GM21619 (cell line): ENCODE measurements at regions not wholly inside any gene's neighbourhood (a gene's known extent, or its start where the extent isn't known, plus 50 kb on each side); places are given as distances from the start of the nearest gene placed in this dataset.
"Not testable (repeated sequence)": the region's sequence is repeated elsewhere in the genome, so short reads cannot be mapped to it uniquely, and the experiment has no call there.

ENCODE experiments used
- ATAC-seq: cut with Tn5 transposase; IDR thresholded peaks from one replicate; pipeline ENCODE4 v1.9.1; 2021; ENCODE audit not compliant: unreplicated experiment

DNA sequence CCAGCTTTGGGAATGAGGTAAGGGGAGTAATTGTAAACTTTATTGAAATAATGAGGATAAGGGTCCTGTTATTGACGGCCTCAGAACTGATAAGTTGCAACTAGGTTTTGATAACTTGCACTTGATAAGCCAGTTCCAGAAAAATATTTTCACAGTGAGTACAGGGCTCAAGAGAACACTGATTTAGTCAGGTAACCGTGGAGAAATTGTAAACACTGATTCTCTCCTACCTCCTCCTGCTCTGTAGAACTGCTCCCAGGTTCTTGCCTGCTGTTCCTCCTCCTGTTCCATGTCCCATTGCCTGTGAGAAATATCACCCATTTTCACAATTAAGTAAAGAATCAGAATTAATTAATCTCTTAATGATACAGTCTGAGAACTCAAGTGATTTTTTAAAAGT is 55.0 kb upstream of the CXXC4 start:
- ATAC-seq, result no peak

DNA sequence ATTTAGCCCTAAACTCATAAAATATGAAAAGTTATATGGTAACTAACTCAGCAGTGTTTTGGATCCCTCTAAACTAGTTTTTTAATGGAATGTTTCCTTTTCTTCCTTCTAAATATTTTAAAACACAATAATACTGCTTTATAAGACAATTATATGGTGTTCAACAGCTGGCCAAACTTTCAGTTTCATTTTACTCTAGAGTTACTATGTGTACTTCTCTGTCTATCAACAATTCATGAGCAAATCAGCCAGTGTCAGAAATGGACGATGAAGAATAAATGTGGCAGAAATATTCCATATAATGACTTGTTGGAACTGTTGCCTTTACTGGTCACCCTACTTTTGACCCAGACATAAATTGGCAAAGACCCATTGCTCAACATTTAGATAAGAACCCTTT is 64.8 kb upstream of the CXXC4 start:
- no peak for ATAC-seq

DNA sequence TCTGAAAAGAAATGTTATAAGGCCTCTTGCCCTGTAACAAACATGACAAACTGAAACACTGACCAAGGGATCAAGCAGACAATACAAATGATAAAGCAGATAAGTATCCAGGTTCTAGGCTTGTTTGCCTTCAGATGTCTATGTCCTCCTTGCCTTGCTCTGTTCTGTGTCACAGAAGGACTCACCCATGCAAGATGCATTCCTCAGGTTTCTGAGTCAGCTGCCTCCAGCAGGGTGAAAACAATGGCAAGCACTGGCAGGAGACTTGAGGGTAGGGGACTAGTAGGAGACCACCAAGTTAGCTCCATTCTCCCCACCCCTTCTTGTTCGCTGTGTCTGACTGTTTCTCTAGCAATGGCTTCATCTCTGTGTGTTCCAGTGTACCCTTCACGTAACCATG is 76.6 kb upstream of the CXXC4 start:
- no peak for ATAC-seq

DNA sequence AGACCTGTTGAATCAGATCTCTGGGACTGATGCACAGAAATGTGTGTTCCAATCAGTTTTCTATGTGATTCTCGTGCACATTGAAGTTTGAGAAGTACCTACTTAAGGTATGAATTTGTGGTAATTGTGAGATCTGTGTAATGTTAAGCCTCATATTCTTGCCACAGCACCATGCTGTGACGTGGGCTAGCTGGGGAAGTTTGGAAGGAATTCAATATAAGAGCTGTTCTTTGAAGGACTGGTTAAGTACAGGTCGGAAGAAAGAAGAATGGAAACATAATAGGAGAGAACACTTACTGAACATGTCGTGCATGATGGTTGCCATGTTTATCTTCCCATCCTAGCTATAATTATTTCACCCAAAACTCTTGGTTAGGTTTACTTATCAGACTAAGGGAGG is 79.7 kb upstream of the CXXC4 start:
- ATAC-seq, result no peak

DNA sequence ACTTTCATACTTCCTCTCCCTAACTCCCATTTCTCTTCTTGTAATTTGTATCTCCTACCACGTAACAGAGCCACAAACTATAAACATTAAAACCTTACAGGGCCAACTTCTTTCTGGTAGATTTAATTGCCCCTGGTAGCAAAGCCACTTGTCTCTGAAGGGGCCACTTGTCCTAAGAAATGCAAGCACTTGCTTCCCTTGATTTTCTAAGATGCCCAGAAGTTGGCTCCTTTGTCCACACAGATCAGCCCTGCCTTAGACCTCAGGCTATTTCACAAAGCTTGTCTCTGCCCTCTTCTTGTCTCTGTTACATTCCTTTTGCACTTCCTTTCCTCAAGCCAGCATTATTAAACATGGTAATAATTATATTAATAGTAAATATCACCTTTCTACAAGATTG is 80.6 kb upstream of the CXXC4 start:
- ATAC-seq, result no peak

DNA sequence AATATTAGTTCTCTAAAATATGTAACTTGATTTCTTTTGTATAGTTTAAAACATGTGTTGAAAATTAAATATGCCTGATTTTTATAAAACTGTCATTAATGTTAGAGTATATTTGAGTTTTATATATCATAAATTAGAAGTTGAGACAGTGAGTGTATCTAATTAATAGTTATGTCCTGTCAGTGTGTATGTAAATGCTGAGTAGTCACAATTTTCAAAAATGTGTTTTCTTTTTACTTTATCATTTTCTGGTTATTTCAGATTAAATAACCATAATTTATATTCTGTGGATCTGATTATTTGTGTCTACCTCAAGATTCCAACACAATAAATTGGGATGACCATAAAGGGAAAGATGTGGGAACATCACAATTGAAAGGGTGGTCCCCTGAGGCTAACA is 82.7 kb upstream of the CXXC4 start:
- no peak for ATAC-seq

DNA sequence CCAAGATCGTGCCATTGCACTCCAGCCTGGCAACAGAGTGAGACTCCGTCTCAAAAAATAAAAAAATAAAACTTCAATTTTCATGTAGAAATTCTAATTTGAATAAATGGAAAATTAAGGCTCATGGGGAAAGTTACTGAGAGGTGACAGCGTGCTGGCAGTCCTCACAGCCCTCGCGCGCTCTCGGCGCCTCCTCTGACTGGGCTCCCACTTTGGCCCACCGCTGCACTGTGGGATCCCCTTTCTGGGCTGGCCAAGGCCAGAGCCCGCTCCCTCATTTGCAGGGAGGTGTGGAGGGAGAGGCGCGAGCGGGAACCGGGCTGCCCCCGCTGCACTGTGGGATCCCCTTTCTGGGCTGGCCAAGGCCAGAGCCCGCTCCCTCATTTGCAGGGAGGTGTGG is 86.8 kb upstream of the CXXC4 start:
- not testable (repeated sequence) for ATAC-seq

DNA sequence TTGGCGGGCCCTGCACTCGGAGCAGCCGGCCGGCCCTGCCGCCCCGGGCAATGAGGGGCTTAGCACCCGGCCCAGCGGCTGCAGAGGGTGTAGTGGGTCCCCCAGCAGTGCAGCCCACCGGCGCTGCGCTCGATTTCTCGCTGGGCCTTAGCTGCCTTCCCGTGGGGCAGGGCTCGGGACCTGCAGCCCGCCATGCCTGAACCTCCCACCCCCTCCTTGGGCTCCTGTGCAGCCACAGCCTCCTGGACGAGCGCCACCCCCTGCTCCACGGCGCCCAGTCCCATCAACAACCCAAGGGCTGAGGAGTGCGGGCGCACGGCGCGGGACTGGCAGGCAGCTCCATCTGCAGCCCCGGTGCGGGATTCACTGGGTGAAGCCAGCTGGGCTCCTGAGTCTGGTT is 87.4 kb upstream of the CXXC4 start:
- not testable (repeated sequence) for ATAC-seq

DNA sequence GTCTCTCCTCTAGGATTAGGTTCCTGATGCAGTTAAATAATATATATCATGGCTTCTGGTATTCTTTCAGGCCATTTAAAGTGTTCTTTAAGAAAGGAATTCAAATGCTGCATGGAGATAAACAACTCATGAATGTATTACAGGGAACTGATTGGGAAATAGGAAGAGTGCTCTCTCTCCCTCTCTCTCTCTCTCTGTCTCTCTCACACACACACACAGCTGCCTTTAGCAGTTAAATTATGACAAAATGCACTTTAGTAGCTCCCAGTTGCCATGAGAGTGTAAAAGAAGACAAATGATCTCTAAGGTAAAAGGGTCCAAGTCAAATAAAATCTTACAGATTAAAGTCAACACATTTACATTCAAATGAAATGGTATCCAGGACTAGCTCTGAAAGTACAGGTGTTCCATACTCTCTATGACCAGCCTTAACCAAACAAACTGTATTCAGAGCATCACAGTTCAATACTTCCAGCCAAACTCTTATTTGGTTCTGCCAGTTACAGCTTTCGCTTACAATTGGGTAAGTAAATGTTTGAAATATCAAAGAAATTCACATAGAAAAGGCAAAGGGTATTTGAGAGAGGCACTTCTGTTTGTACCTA is 94.7 kb upstream of the CXXC4 start:
- ATAC-seq, result no peak

DNA sequence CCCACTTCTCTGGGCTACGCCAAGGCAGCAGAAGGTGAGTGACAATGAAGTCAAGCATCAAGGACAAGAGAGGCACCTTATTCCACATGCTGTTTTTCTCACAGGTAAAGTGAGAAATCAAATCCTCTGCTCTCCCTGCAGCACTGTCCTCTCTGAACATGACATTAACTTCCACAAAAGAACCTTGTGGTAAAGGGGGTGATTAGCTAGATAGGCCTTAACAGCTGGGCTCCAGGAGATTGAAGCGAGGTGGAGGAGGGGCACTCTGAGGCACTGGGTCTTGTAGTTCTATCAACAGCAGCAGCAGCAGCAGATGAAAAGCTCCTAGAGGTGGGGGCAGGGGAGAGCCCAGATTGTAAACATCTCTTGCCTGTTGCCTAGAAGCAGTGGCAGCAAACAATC is 96.8 kb upstream of the CXXC4 start:
- ATAC-seq, result no peak

DNA sequence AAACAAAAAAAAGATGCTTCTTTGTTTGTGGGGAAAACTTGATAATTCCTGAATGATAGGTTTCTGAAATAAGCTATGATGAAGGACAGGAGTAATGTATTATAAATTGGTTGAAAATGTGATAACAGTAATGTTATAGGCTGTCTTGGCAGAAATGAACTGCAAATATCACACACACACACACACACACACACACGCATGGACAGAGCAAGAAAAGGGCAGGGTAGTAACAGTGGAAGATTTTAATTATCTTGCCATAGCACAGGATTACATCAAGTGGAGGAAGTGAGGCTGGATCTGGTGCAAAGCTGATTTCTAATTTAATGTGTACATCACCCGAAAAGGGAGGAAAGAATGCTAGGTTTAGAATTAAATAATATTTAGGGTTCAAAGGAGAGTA is 97.5 kb upstream of the CXXC4 start:
- no peak for ATAC-seq

DNA sequence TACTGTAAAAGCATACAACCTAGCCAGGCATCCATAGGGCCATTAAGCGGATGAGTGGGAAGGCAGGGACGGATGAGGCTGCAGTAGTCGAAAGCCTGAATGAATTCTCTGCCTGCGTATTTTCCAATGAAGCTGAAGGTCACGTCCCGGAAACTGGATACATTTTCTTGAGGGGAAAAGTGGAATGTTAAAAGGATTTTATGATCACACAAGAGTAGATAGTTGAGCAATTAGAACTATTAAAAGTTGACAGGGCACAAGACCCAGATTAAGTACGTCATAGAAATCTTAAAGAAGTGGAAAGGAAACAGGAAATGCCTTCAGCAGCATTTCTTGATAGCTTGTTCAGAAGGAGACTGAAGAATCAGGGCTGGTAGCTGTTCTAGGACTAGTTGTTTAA is 98.3 kb upstream of the CXXC4 start:
- no peak for ATAC-seq

DNA sequence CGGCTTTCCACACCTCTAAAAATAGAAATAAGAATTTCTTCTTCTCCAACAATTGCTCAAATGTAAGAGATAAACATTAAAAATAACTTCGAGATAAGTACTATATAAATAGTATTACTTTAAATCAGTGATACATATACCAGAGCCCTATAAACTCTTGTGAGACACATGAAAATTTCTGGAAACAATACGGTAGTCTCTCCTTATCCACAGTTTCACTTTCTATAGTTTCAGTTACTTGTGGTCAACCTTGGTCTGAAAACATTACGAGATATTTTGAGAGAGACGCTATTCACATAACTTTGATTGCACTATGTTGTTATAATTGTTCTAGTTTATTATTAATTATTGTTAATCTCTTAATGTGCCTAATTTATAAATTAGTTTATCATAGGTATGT is 101.5 kb upstream of the CXXC4 start:
- ATAC-seq, result no peak

DNA sequence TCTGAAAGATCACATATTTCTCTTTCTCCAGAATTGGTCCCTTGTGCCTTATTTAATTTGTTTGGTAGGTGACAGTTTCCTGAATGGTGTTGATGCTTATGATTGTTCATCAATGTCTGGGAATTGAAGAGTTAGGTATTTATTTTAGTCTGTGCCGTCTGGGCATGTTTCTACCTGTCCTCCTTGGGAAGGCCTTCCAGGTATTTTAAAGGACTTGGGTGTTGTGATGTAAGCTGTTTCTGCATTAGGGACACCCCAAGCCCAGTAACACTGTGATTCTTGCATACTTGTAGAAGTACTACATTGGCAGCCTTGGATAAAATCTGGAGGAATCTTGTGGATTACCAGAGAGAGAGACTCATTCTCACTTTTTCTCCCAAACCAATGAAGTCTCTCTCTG is 120.8 kb upstream of the CXXC4 start:
- ATAC-seq, result no peak

DNA sequence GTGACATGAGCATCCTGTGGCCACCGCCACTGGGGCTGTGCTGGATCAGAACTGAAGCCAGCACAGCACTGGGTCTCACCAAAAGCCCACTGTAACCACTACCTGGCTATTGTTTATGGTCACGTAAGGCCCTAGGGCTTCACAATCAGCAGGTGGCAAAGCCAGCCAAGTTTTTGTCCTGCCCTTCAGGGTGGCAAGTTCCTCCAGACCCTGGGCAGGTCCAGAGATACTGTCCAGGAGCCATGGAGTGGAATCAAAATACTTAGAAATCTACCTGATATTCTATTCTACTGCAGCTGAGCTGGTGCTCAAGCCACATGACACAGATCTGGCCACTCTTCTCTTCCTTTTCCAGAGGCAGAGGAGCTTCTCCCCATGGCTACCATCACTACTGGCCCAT is 121.2 kb upstream of the CXXC4 start:
- ATAC-seq, result no peak

DNA sequence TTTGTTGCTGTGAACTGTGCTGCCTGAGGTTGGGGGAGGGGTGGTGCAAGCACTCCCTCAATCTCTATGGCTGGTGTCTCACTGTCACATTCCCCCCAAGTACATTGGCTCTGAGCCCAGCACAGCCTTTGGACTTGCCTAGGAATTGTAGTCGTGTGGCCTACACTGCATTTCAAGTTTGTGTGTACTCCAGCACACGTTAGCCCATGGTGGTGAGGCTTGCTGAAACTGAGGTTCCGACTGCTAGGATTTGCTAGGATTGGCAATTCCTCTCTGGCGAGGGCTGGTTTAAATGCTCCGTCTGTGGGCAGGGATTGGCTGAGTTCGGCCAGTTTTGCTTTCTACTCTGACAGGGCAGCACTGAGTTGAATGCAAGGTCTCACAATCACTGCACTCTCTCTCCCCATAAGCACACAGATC is 121.7 kb upstream of the CXXC4 start:
- no peak for ATAC-seq

DNA sequence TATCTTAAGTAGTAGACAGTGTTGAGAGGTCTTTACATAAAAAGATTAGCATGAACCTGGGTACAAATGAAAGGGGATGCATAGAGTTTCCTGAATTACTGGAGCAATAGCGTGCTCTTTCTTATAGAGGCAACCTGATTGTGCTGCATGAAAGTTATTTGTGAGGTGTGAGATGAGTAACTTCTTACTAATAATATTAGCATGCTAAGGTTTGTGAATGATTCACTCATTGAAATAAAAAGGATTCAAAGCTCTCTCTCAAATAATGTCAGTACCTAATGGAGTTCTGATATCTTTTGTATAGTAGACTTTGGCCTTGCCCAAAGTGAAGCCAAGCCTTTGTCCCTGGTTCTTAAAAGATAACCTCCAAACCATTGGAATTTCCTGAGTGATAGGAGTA is 131.0 kb upstream of the CXXC4 start:
- ATAC-seq, result no peak

DNA sequence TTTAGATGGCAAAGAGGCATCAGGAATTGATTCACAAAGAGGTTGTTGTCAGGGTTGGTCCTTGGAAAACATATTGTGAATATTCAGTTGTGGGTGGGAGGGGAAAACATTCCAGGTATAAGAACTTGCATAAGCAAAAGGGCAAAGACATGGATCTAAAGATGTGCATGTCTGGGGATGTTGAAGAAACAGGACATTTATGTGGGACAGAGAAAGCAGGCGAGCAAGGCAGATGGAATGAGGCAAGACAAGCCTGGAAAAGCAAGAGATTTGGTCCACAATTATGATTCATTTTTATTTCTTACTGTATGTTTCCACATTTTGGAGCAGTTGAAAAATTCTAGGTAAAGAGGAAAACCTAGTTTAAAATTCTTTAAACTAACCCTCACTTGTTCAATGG is 134.9 kb upstream of the CXXC4 start:
- no peak for ATAC-seq

DNA sequence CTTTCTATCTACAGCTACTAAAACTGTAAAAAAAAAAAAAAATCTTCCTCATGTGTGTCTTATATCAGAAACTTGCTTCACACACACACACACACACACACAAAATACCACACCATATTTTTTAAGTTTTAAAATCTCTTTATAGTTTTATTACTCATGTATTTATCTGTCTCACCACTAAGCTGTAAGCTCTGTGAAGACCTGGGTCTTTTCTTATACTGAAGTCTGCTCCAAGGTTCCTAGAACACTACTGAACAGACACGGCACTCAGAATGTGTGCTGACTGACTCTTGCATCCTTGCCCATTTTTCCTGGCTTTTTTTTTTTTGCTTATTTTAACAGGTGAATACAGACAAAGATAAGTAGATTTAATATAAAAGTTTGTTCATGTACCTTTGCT is 135.6 kb upstream of the CXXC4 start:
- no peak for ATAC-seq

DNA sequence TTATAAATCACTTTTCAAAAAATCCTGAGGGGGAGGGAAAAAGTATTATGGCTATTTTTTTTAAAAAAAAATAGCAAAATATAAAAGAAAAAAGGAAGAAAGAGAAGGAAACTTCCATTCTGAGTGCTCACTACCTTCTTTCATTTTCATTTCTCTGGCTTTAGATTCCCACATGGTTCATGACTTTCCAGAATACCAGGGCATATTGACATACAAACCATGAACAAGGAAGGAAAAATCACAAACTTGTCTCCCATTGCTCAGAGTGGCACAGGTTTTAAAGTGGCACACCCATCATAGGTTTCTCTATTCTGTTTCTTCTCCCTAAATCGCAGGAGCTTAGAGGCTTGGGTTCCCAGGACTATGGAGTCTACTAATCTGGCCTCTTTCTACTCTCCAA is 136.3 kb upstream of the CXXC4 start:
- no peak for ATAC-seq

DNA sequence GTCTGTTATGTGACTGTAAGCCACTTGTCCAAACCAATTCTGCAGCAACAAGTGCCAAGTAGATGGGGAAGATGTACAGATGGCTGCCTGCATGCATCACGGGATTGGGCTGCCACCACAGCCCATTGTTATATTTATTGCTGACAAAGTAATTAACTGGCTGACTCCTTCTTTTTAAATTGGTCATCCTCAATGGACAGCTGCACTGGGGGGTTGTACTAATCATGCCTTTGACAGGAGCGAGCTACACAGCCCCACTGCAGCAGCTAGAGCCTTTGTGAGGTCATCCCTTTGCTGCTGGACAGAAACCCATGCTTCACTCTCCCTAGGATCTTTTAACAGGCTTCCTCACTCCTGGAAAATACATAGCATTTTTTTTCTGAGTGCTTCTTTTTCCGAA is 146.7 kb upstream of the CXXC4 start:
- ATAC-seq, result no peak

DNA sequence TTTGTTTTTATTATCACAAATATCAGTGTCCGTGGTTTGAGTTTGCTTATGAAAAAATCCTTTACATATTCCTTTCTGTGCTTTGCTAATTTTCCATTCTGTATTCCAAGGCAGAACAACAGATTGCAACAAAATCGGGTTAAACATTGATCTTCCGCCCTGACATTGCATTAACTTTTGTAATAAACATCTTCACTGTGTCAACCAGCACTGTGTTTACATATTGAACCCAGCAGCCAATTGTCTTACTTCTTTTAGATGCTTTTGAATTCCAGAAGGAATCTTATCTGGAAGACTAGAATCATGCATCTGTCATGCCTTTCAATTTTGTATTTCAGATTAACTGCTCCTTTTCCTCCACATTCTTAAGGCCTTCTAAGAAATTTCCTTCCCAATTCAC is 147.8 kb upstream of the CXXC4 start:
- ATAC-seq, result no peak

DNA sequence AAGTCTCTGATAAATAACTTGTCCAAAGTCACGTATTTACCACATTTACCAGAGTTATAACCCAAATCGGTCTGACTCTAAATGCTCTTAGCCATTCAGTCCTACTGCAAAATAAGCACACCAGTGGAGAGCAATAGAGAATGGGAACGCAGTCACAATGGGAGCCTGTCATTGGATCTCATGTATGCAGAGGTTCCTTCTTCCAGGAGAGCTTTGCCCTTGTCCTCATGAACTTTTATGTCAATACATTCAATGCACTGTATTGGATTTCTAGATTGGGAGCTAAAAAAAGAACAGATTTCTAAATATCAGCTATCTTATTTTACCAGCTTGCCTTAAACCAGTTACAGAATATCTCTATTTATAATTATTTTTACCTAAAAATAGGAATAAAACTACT is 149.1 kb upstream of the CXXC4 start:
- ATAC-seq, result no peak

DNA sequence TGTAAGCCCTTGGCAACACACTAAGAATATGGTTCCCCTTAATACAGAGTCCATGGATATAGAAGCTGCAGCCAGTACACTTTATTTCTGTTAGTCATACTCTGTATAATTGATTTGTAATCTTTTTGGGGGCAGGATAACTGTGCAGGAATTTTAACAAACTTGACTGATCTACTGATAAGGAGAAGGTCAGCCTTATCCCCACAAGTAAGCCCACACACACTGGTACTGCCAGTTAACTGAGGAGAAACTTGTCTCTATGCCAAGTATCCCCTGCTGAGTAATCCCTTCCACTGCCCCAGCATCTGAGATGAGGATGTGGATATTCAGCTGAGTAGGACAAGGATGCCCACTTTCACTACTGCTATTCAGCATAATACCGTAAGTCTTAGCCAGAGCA is 154.9 kb upstream of the CXXC4 start:
- no peak for ATAC-seq
